ENCODE measurements at regions not wholly inside any gene's neighbourhood (a gene's known extent, or its start where the extent isn't known, plus 50 kb on each side); places are given as distances from the start of the nearest gene placed in this dataset.

DNA sequence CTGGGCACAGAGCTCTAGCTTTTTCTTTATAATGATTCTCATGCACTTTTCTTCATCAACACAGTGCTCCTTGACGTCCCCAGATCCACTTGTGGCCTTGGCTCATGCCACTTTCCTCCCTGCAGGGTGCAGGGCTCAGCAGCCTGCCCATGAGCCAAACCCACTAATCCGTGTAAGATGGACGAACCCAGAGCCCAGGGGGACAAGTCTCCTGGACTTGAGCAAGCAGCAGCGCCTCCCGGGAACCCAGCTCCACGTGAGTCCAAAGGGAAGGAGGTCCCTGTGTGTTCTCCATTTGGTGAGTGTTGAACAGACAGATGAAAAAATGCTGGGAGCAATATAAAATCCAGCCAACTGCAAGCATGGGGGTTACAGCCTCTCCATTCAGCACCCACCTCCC is 470.6 kb upstream of the HS6ST1 start:
- 65 to 72% methylated on average over 6 of the region's 6 CpGs for WGBS, 2 donors
- Histone ChIP-seq H3K9me3 (no peaks in the 10 kb centered on the region), H3K4me1 (peaks cover 6% of the 10 kb centered on the region), H3K27me3 (no peaks in the 10 kb centered on the region), H3K36me3 (replicated peaks in 1 of 2; ENCODE audit: insufficient read depth in 1 of 2, low read depth in 2 of 2) (no peaks in the 10 kb centered on the region), H3K4me3 (no peak overlapping the region), H3K27ac (no peak overlapping the region)
- TF ChIP-seq POLR2A (IDR thresholded peaks at IDR 0.05) = no peak
- TF ChIP-seq, protein P1, sequence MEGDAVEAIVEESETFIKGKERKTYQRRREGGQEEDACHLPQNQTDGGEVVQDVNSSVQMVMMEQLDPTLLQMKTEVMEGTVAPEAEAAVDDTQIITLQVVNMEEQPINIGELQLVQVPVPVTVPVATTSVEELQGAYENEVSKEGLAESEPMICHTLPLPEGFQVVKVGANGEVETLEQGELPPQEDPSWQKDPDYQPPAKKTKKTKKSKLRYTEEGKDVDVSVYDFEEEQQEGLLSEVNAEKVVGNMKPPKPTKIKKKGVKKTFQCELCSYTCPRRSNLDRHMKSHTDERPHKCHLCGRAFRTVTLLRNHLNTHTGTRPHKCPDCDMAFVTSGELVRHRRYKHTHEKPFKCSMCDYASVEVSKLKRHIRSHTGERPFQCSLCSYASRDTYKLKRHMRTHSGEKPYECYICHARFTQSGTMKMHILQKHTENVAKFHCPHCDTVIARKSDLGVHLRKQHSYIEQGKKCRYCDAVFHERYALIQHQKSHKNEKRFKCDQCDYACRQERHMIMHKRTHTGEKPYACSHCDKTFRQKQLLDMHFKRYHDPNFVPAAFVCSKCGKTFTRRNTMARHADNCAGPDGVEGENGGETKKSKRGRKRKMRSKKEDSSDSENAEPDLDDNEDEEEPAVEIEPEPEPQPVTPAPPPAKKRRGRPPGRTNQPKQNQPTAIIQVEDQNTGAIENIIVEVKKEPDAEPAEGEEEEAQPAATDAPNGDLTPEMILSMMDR (IDR thresholded peaks at IDR 0.05) = no peak
- DNase-seq (no peak), ATAC-seq (no peak)
- intact Hi-C loops (cut with DNase I) = no loop called here

DNA sequence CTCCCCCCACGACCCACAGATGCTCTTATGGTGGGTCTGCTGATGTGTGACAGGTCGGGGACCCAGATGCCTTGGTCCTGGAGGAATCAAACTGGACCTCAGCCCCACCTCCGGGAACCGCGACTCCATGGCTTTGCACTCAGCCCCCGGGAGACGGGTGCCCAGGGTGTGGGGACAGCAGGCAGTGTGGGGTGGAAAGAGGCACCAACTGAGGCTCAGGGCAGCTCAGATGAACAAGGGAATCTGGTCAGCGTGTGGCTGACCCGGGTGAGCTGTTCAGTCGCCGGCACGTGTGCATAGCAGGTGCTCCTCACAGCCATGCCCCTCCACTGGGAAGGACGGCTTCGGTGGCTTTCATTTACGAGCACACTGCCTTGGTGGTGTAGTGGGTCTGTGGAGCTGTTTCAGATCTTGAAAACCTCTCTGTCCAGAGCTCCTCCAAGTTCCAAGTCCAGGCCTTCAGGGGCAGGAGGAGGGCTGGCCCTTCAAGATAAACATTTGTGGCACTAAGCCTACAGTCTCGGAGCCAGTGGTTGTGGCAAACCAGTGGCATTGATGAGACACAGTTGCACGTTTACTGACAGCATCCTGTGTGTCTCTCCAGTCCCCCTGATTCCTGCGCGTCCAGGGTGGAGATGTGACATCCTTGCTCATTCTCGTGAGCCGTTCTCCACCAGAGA is 471.2 kb upstream of the HS6ST1 start:
- intact Hi-C loops (cut with DNase I) = no loop called here
- DNase-seq = no peak
- H3K9me3 ChIP-seq = no peaks in the 10 kb centered on the region

DNA sequence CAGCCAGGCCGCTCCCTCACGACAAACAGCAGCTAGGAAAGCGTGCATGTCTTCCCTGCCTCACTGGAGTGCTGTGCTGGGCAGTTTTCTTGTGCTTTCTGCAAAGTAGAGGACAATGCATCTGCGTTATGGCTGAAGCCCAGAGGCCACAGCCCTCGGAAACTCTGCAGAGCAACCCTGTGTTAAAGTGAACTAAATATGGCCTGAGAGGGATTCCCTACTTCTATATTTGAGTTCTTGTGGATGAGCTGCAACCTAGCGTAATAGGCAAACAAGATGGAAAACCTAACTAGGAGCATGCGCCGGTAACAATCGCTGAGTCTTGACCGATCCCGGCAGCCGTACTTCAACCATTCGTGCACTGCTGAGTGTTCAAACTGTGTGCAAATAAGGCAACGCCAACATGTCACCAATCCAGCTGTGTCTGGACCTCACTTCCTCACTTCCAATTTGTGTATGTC is 471.9 kb upstream of the HS6ST1 start:
- no peaks in the 10 kb centered on the region for H3K9me3 ChIP-seq
- no peak overlapping the region for H3K27ac ChIP-seq
- no peak for ATAC-seq
- H3K27me3 ChIP-seq = no peaks in the 10 kb centered on the region
- WGBS, 2 donors = 83 to 84% methylated on average over 11 to 14 of the region's 14 CpGs
- TF ChIP-seq, protein P1 (IDR thresholded peaks at IDR 0.05) = no peak
- no peak for TF ChIP-seq POLR2A (IDR thresholded peaks at IDR 0.05)
- intact Hi-C loops (cut with DNase I) = no loop called here
- no peaks in the 10 kb centered on the region for H3K36me3 ChIP-seq (replicated peaks in 1 of 2; ENCODE audit: insufficient read depth in 1 of 2, low read depth in 2 of 2)
- DNase-seq = no peak
- H3K4me3 ChIP-seq = no peak overlapping the region
- H3K4me1 ChIP-seq = peaks cover 6% of the 10 kb centered on the region

More for the DNA sequence above, 471.2 kb upstream of the HS6ST1 start:
- Histone ChIP-seq H3K4me1 (peaks cover 6% of the 10 kb centered on the region), H3K27ac (no peak overlapping the region), H3K27me3 (no peaks in the 10 kb centered on the region), H3K36me3 (replicated peaks in 1 of 2; ENCODE audit: insufficient read depth in 1 of 2, low read depth in 2 of 2) (no peaks in the 10 kb centered on the region), H3K4me3 (no peak overlapping the region)
- WGBS, 2 donors = 85 to 100% methylated on average over 1 to 20 of the region's 21 CpGs
- no peak for ATAC-seq
- TF ChIP-seq POLR2A (IDR thresholded peaks at IDR 0.05) = no peak
- TF ChIP-seq, protein P1 (IDR thresholded peaks at IDR 0.05) = no peak

DNA sequence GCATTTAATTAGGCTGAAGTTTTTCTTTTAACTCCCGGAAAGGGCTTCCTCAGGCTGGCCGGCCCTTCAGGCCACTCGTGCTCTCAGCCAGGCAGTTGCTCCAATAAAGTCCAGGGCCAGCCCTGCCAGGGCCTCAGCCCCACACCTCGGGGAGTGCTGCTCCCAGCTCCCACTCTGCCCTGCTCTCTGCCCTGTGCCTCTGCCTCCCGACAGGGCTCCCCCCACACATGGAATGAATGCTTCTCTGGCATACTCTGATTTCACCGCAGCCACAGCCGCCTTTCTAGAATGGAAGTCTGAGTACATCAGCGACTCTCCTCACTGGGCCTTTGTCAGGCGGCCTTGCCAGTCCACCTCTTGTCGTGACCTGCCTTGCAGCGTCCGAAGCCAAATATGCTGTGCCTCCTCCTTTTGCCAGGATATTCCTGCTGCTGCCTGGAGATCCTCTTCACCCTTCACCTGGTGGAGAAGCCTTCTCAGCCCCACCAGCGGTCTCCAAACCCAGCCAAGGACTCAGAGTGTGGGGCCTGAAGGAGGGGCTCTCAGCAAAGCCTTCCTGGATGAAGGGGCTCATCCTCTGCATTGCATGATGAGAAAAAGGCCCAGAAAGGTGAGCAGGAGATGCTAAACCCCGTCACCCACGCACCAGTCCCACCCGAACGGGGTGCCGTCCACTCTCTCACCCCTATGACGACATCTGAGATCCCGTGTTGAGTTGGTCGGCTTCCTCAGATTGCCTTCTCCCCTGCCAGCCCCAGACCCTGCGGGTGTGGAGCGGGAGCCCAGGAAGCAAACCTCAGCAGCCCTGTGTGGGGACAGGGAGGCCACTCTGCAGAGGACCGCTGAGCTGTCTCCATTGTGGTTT is 472.7 kb upstream of the HS6ST1 start:
- TF ChIP-seq, protein P1 (IDR thresholded peaks at IDR 0.05) = no peak
- no peak for TF ChIP-seq POLR2A (IDR thresholded peaks at IDR 0.05)
- Histone ChIP-seq H3K4me3 (no peak overlapping the region), H3K9me3 (no peaks in the 10 kb centered on the region), H3K27ac (no peak overlapping the region), H3K36me3 (replicated peaks in 1 of 2; ENCODE audit: insufficient read depth in 1 of 2, low read depth in 2 of 2) (no peaks in the 10 kb centered on the region), H3K4me1 (peaks cover 6% of the 10 kb centered on the region), H3K27me3 (no peaks in the 10 kb centered on the region)
- DNase-seq (no peak), ATAC-seq (no peak)
- intact Hi-C loops (cut with DNase I) = no loop called here
- 85 to 87% methylated on average over 18 to 23 of the region's 24 CpGs for whole genome bisulfite sequencing, 2 donors
